GM19328 (cell line): ENCODE measurements at regions not wholly inside any gene's neighbourhood (a gene's known extent, or its start where the extent isn't known, plus 50 kb on each side); places are given as distances from the start of the nearest gene placed in this dataset.

Source experiments
- ATAC-seq: cut with Tn5 transposase; IDR thresholded peaks from one replicate; pipeline ENCODE4 v1.9.1; 2021; ENCODE audit warnings: mild to moderate bottlenecking, moderate library complexity; ENCODE audit not compliant: unreplicated experiment

DNA sequence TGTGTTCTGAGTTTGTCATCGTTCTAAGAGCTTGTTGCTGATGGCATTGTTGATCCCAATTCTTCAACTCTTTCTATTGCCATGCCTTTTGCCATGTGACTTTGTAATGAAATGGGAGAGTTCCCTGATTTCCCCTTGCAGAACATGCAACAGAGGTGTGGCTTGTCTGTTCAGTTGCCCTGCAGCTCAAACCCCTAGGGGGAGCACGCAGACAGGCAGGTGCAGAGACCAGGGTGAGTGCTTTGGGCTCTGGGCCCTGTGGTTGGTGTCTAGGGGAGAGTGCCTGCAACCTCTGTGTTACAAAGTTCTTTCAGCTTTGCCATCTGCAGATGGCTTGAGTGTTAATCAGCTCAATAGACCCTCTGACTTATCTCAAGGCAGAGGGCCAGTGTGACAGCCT is 332.7 kb downstream of the MID1IP1 start:
- peak; percentile 69 for ATAC-seq

DNA sequence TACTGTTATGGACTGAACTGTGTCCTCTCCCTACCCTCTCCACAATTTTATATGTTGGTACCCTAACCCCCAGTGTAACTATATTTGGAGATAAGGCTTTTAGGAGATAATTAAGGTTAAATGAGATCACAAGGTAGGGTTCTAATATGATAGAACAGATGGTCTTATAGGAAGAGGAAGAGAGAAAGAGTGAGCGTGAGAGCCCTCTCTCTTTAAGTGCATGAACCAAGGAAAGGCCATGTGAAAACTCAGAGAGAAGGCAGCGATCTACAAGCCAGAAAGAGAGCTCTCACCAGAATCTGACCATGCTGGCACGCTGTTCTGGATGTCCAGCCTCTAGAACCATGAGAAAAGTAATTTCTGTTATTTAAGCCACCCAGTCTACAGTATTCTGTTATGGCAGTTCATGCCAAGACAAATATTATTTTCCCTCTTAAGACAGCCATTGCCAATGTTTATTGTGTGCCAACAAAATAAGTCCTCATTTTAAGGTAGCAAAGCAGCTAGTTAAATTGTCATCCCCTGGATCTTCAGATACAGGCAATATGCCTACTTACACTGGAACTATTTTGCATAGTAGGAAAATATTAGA is 336.2 kb downstream of the MID1IP1 start:
- no peak for ATAC-seq

DNA sequence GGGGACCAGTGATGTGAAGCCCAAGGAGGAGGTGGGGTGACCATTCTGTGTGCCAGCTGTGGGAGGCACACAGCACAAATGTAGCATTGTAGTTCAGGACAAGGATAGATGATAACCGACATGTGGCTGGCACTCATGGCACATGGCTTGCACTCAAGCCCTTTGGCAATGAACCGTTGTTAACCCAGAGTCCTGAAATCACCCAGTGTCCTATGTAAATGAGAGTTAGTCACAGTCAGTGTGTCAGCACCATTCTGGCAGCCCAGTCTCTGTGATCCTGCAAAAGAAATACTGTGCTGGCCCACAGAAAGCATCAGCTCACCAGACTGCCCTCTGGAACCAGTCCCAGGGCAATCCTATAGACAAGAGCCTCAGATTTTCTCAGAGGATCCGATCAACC is 339.3 kb downstream of the MID1IP1 start:
- no peak for ATAC-seq

GRCh38 chrX:39144323-39144722 is 343.1 kb downstream of the MID1IP1 start:
- peak; percentile 54 for ATAC-seq

DNA sequence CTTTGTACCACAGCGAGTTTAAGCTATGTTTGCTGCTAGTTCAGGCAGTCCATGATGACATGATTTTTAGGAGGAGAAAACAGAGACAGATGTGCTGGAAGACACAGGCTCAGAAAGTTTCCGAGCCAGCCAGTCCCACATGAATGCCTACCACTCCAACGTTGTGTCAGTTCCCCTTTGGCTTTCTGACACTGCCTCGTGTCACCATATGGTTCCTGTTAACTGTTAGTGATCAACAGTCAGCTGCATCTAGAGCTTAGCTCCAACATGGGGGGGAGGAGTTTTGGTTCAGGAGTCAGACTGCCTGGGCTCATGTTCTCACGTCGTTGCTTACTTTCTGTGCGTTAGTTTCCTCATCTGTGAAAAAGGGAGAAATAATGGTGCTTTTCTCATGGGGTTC is 343.7 kb downstream of the MID1IP1 start:
- no peak for ATAC-seq

DNA sequence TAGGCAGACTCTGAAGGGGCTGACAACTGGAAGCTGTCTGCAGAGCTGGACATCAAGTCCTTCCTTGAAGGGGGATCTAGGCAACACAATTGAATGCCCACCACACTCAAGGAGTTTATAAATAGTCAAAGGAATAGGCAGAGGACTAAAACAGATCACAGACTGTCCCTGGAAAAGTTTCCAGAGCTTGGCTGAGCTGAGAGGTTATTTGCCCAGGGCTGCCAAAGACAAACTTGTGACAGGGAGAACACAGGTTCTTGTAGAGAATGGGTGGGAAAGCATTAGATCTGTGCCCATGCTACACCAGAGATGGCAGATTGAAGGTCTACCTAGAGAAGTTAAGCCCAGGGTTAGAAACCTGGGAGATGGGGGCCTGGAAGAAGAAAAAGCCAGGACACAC is 344.6 kb downstream of the MID1IP1 start:
- no peak for ATAC-seq

GRCh38 chrX:39149761-39150160 is 348.5 kb downstream of the MID1IP1 start:
- no peak for ATAC-seq

DNA sequence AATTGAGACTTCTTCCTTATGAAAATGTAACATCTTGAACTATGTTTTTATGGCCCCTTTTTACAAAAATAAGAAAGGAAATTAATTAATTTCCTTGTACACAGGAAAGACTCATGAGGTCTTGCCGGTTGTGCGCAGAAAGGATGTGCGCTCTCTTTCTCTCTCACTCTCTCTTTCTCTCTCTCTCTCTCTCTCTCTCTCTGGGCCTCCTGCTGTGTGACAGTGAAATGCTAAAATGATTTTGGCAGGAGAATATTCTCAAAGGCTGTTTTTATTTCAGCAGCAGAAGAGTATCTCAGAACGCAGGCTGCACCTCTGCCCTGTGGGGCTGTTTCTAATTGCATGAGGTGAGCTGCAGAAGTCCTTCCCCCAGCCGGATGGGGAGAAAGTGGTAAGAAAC is 349.0 kb downstream of the MID1IP1 start:
- ATAC-seq, result no peak

DNA sequence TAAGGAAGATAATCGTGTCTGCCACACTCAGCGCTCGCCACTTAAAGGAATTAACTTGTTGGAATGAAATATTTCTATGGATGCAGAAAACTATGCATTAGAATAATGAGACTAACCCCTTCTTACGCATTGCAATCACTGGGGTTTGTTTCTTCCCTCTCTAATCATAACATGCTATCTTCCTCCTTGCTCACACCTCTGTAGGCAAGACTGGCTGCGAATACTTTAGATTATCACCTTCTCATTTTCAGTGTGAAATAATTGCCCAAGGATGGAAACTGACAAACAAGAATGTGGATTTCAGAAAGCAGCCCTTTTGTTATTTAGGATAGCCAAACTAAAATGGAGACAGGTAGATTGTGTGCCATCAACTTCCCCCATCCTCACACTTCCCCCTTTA is 349.4 kb downstream of the MID1IP1 start:
- no peak for ATAC-seq

DNA sequence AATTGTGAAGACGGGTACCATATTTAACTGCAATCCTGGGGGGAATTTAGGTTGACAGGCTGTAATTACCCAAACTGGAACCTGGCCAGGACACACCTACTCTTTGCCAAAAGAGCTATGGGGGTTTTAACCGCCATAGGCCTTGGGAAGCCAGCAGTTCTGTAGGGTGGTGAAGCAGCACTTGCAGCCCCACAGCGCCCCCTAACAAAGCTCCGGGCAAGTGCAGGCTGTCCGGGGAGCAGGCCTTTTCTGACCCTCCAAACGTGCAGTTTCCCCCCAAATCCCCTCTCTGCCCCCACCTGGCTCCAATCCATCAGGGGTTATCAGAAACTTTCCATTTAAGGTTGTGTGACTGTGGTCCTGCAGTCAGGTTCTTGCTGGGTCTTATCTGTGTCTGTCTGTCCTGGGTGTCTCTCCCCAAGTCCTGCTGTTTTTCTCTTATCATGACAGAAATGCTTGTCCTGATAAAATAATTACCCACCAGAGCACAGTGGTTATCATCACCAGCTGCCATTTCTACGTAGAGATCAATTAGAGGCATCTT is 350.9 kb downstream of the MID1IP1 start:
- ATAC-seq, result no peak

- no peak for ATAC-seq
These were observed 354.8 kb downstream of the MID1IP1 start for GRCh38 chrX:39156051-39156450.

DNA sequence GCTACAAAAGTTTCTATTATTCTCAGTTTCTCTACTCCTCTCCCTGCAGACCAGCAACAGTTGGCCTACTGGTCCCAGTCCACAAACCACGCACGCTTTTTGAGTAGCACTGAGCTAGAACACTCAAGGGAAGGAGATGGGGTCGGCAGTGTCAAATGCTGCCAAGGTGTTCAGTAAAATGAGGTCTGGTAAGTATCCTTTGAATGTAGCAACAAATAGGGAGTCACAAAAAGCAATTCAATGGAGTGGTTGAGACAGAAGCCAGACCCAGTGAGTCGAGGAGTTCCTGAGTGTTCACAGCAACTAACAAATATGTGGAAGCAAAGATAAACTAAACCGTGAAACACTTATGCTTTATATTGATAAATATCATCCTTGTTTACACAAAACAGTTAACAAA is 355.7 kb downstream of the MID1IP1 start:
- ATAC-seq, result no peak

DNA sequence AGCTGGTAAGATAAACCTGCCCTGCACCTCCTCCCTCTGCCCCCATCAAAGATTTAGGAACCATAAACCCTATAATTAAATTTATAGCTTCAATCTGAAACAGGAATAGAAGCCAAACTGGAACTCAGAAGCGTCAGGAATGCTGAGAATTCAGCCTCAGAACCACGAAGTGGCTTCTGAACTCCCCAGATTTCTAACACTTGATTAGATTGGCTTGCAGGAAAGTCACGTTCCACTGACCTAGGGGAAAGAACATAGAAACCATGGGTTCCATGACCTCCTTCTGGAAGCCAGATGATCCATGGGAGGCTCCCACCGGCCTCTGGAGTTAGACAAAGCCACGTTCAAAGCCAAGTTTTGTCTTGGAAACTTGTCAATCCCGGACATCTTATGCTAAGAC is 356.5 kb downstream of the MID1IP1 start:
- ATAC-seq, result no peak

DNA sequence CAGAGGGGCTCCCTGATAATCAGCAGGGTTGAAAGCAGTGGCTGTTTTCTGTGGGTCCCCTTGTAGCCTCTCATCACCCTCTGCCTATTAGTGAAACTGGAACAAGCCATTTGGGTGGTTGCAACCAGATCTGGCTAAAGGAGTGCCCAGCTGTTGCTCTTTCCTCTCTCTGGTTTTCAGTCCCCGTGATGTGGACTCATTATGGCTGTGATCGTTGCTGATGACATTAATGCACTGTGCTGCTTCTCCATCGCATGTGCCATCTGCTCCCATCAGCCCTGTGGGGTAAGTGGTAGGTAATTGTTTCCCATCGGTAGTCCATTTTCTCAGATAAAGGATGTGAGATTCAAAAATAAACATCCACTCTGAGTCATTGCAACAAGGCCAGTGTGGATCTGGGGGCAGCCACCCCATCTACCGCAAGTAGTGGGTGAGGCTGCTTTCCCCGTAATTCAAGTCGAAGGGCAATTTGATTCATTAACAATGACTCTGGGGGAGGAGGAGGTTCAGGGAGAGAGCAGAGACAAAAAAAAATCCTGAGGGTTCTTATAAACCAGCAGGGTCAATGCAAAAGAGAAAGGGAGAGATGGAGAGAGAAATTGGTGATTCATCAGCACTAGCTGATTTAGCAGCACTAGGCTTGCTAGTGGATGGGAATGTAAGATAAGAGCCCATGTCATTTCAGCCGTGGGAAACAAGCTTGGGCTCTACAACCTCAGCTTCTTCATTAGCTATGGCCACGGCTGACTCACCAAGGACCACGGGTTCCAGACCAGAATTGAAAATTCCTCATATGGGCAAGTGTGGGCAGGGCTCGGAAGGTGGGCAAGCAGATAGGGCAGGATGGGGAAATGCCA is 357.8 kb downstream of the MID1IP1 start:
- ATAC-seq, result no peak

DNA sequence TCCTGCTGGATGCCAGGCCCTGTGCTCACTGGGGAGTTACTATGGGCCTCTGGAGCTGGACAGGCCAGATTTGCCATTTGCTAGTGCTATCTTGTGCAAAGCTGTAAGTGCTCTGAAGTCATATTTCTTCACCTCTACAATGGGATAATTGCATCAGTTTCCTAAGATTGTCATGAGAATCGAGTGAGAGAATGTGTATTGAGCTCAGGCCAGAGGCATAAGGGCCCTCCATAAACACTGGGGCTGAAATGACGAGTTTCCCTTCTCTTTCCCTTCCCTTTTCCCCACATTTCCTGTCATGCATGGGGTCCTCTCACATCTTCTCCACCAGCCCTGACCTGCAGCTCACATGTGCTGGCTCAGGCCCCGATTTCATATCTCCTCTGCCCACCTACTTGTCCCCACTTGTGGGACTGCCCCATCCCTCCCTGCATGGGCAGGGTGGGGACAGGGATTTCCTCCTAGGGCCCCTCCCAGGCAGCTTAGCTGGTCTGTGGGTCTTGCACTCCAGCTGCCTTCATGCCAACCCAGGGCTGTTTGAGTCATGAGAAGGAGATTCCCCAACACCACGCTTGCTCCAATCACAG is 358.8 kb downstream of the MID1IP1 start:
- ATAC-seq, result no peak

GRCh38 chrX:39161611-39162255 is 360.5 kb downstream of the MID1IP1 start:
- ATAC-seq, result no peak

GRCh38 chrX:39162322-39162735 is 361.1 kb downstream of the MID1IP1 start:
- ATAC-seq, result no peak

DNA sequence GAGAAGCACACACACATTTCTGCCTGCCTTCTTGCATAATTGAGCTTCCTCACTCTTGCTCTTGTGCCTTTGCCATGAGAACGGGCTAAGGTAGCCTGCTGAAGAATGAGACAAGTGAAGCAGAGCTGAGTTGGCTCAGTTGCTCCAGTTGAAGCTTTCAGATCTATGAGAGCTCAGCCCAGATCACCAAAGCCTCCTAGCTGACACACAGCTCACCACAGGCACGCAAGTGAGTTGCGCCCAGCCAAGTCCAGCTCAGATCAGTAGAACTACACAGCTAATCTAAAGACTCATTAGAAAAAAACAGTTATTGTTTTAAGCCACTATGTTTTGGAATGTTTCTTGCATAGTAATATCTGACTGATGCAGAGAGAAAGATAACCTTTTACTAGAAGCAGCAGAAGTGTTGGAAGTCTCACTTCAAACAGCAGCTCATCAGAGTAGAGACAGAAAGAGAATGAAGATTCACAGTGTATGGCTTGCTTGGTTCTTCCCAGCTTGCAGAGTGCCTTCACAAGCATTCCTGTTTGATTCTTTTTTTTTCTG is 362.4 kb downstream of the MID1IP1 start:
- ATAC-seq, result no peak

DNA sequence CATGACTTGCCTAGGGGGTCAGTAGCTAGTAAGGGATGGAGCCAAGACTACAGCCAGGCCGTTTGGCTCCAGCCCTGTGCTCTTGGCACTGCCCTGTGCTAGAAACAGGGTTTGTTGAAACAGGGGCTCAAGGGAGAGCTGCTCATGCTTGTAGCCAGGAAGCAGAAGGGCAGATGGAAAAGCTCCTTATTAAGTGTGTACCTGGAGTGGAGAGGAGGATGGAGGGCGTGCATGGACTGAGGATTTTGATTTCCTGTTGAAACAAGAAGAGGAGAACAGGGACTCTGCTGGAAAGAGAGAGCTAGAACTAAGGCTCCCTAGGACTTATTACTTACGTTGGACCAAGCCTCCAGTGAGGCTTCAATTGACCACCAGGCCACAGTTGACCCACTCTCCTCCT is 363.0 kb downstream of the MID1IP1 start:
- no peak for ATAC-seq

- ATAC-seq, result no peak
These were observed 363.9 kb downstream of the MID1IP1 start for GRCh38 chrX:39165185-39165584.

GRCh38 chrX:39165773-39166172 is 364.5 kb downstream of the MID1IP1 start:
- ATAC-seq, result no peak
